ENCODE measurements at regions not wholly inside any gene's neighbourhood (a gene's known extent, or its start where the extent isn't known, plus 50 kb on each side); places are given as distances from the start of the nearest gene placed in this dataset.

- DNase-seq, result no peak
These were observed 1492.9 kb upstream of the CELF4 start for GRCh38 chr18:39058386-39059000.

- no peak for DNase-seq
These were observed 1491.9 kb upstream of the CELF4 start for GRCh38 chr18:39057423-39058064.

- no peak for DNase-seq
These were observed 1488.0 kb upstream of the CELF4 start for GRCh38 chr18:39053571-39053970.

GRCh38 chr18:39051013-39051412 lies 1485.4 kb upstream of the CELF4 start:
- DNase-seq, result no peak

GRCh38 chr18:39039813-39040212 lies 1474.2 kb upstream of the CELF4 start:
- DNase-seq, result no peak

GRCh38 chr18:39037925-39038324 lies 1472.3 kb upstream of the CELF4 start:
- no peak for DNase-seq

- DNase-seq, result no peak
These were observed 1467.7 kb upstream of the CELF4 start for GRCh38 chr18:39033312-39033711.

- no peak for DNase-seq
These were observed 1466.0 kb upstream of the CELF4 start for GRCh38 chr18:39031647-39032046.

GRCh38 chr18:39030124-39030655 lies 1464.6 kb upstream of the CELF4 start:
- DNase-seq, result no peak

GRCh38 chr18:39025531-39025930 lies 1459.9 kb upstream of the CELF4 start:
- DNase-seq, result no peak

GRCh38 chr18:39019989-39020388 lies 1454.4 kb upstream of the CELF4 start:
- DNase-seq, result no peak

GRCh38 chr18:39007031-39007902 lies 1441.7 kb upstream of the CELF4 start:
- no peak for DNase-seq

- no peak for DNase-seq
These were observed 1430.5 kb upstream of the CELF4 start for GRCh38 chr18:38996056-38996455.

GRCh38 chr18:38993342-38993741 lies 1427.7 kb upstream of the CELF4 start:
- no peak for DNase-seq

- no peak for DNase-seq
These were observed 1419.4 kb upstream of the CELF4 start for GRCh38 chr18:38984968-38985367.

GRCh38 chr18:38982072-38982471 lies 1416.5 kb upstream of the CELF4 start:
- DNase-seq, result no peak

GRCh38 chr18:38981389-38981788 lies 1415.8 kb upstream of the CELF4 start:
- no peak for DNase-seq

GRCh38 chr18:38980420-38980819 lies 1414.8 kb upstream of the CELF4 start:
- DNase-seq, result no peak

GRCh38 chr18:38972571-38972970 lies 1407.0 kb upstream of the CELF4 start:
- no peak for DNase-seq

- DNase-seq, result no peak
These were observed 1406.3 kb upstream of the CELF4 start for GRCh38 chr18:38971881-38972280.

GRCh38 chr18:38966841-38967240 lies 1401.2 kb upstream of the CELF4 start:
- DNase-seq, result no peak

- DNase-seq, result no peak
These were observed 1398.5 kb upstream of the CELF4 start for GRCh38 chr18:38963943-38964660.

GRCh38 chr18:38961880-38962279 lies 1396.3 kb upstream of the CELF4 start:
- no peak for DNase-seq

All from CD4-positive, alpha-beta T cell treated with Interleukin-4 for 4 hours (primary cell).